Hematopoietic multipotent progenitor cell treated with erythropoietin and hydrocortisone succinate and interleukin-3 and kit ligand, for 8 days (in vitro differentiated cells): ENCODE measurements at regions not wholly inside any gene's neighbourhood (a gene's known extent, or its start where the extent isn't known, plus 50 kb on each side); places are given as distances from the start of the nearest gene placed in this dataset.

Source experiments
- DNase-seq: peaks from one replicate; pipeline ENCODE4 v3.0.0-alpha.2; 2015

GRCh38 chr11:119472856-119473222 lies 49.9 kb upstream of the THY1 start:
- DNase-seq = no peak
